Vagina (tissue), 2 donors: ENCODE measurements at regions not wholly inside any gene's neighbourhood (a gene's known extent, or its start where the extent isn't known, plus 50 kb on each side); places are given as distances from the start of the nearest gene placed in this dataset.

Source experiments
- DNase-seq, 2 donors: peaks; one replicate each; pipeline ENCODE4 v3.0.0-alpha.2; 2017; ENCODE audit errors: extremely low spot score in 2 of 2
- H3K27ac ChIP-seq: fragments of 200-600 bp; sonication (generic); one replicate; pipeline ENCODE4 v1.5.1; 2019
- H3K27me3 ChIP-seq: fragments of 200-600 bp; sonication (generic); one replicate; pipeline ENCODE4 v1.5.1; 2019
- H3K36me3 ChIP-seq, 2 donors: fragments of 200-600 bp; sonication (generic); one replicate each; pipeline ENCODE4 v1.5.1; 2017 to 2019
- H3K4me1 ChIP-seq: fragments of 200-600 bp; sonication (generic); one replicate; pipeline ENCODE4 v1.5.1; 2019
- H3K4me3 ChIP-seq, 2 donors: fragments of 200-600 bp; sonication (generic); 1 replicate in 1 of 2; 2 replicates in 1 of 2; pipeline ENCODE4 v1.5.1; 2016 to 2019
- H3K9me3 ChIP-seq: fragments of 200-600 bp; sonication (generic); one replicate; pipeline ENCODE4 v1.5.1; 2019
- CTCF ChIP-seq, 3 experiments: fragments of 450-650 bp in 2 of 3; fragments of 200-600 bp in 1 of 3; sonication (generic) in 1 of 3; IDR thresholded peaks; one replicate each; pipeline ENCODE4 v1.5.1; 2017 to 2019; ENCODE audit warnings: antibody characterized with exemption in 3 of 3, mild to moderate bottlenecking in 2 of 3, moderate library complexity in 2 of 3
- POLR2A ChIP-seq, 2 donors: fragments of 450-650 bp; IDR thresholded peaks; one replicate each; pipeline ENCODE4 v1.6.1; 2017; ENCODE audit warnings: antibody characterized with exemption in 2 of 2, mild to moderate bottlenecking in 2 of 2, moderate library complexity in 2 of 2
- POLR2AphosphoS5 ChIP-seq, 2 donors: sonication (generic); formaldehyde crosslinking; IDR thresholded peaks; one replicate each; pipeline ENCODE4 v1.9.0; 2017; ENCODE audit warnings: antibody characterized with exemption in 2 of 2, mild to moderate bottlenecking in 2 of 2, low read depth in 1 of 2; ENCODE audit not compliant: insufficient read depth in 1 of 2
- intact Hi-C: fragments of 100-400 bp; cut with DNase I; formaldehyde crosslinking; loops from one replicate; pipeline ENCODE4 v1.15.1; 2023

GRCh38 chr7:42332605-42333222 is 95.7 kb upstream of the GLI3 start:
- Histone ChIP-seq H3K27me3 (no peaks in the 10 kb centered on the region), H3K27ac (no peak overlapping the region), H3K4me3 (no peak overlapping the region), H3K9me3 (peaks cover 6% of the 10 kb centered on the region), H3K4me1 (no peaks in the 10 kb centered on the region), H3K36me3 (no peaks in the 10 kb centered on the region)
- intact Hi-C loops = no loop called here
- DNase-seq = no peak
- TF ChIP-seq POLR2AphosphoS5 (IDR thresholded peaks at IDR 0.05; ENCODE audit: insufficient read depth in 1 of 2, low read depth in 1 of 2) = no peak
- TF ChIP-seq CTCF (IDR thresholded peaks at IDR 0.05) = no peak
- no peak for TF ChIP-seq POLR2A (IDR thresholded peaks at IDR 0.05)

GRCh38 chr7:42319631-42320030 is 82.6 kb upstream of the GLI3 start:
- no peaks in the 10 kb centered on the region for H3K27me3 ChIP-seq
- intact Hi-C loops = no loop called here
- no peak for DNase-seq
- H3K9me3 ChIP-seq = no peaks in the 10 kb centered on the region
- TF ChIP-seq CTCF (IDR thresholded peaks at IDR 0.05) (no peak), POLR2AphosphoS5 (IDR thresholded peaks at IDR 0.05; ENCODE audit: insufficient read depth in 1 of 2, low read depth in 1 of 2) (no peak), POLR2A (IDR thresholded peaks at IDR 0.05) (no peak)
- H3K36me3 ChIP-seq = no peaks in the 10 kb centered on the region
- no peak overlapping the region for H3K27ac ChIP-seq
- no peaks in the 10 kb centered on the region for H3K4me1 ChIP-seq
- no peak overlapping the region for H3K4me3 ChIP-seq

DNA sequence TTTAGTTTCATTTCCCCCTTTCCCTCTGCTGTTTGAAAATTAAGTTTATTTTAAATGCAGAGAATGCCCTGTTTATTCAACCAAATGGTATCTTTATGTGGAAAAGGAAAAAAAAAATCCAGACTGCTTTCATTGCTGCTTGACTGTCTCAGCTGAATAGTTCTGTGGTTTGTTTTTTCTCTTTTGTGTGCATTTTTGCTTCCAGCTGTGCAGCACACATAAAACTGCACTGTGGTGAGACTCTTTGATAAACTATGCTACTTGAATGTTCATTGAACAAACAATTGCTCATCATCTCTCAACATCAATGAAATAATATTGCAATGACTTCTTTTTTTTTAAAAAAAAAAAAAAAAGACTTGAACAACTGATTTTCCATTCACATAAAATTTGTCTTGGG is 78.6 kb upstream of the GLI3 start:
- TF ChIP-seq CTCF (IDR thresholded peaks at IDR 0.05) (no peak), POLR2A (IDR thresholded peaks at IDR 0.05) (no peak), POLR2AphosphoS5 (IDR thresholded peaks at IDR 0.05; ENCODE audit: insufficient read depth in 1 of 2, low read depth in 1 of 2) (no peak)
- intact Hi-C loops = no loop called here
- H3K27ac ChIP-seq = no peak overlapping the region

GRCh38 chr7:42315103-42315502 is 78.1 kb upstream of the GLI3 start:
- TF ChIP-seq CTCF (IDR thresholded peaks at IDR 0.05) (no peak), POLR2AphosphoS5 (IDR thresholded peaks at IDR 0.05; ENCODE audit: insufficient read depth in 1 of 2, low read depth in 1 of 2) (no peak)
- intact Hi-C loops = no loop called here
- Histone ChIP-seq H3K27ac (no peak overlapping the region), H3K4me3 (no peak overlapping the region), H3K4me1 (no peaks in the 10 kb centered on the region), H3K27me3 (no peaks in the 10 kb centered on the region), H3K9me3 (no peaks in the 10 kb centered on the region), H3K36me3 (no peaks in the 10 kb centered on the region)
- no peak for DNase-seq

More for the DNA sequence above, 78.6 kb upstream of the GLI3 start:
- no peak overlapping the region for H3K4me3 ChIP-seq
- H3K27me3 ChIP-seq = no peaks in the 10 kb centered on the region
- H3K36me3 ChIP-seq = no peaks in the 10 kb centered on the region
- no peaks in the 10 kb centered on the region for H3K9me3 ChIP-seq
- no peaks in the 10 kb centered on the region for H3K4me1 ChIP-seq
- DNase-seq = no peak

DNA sequence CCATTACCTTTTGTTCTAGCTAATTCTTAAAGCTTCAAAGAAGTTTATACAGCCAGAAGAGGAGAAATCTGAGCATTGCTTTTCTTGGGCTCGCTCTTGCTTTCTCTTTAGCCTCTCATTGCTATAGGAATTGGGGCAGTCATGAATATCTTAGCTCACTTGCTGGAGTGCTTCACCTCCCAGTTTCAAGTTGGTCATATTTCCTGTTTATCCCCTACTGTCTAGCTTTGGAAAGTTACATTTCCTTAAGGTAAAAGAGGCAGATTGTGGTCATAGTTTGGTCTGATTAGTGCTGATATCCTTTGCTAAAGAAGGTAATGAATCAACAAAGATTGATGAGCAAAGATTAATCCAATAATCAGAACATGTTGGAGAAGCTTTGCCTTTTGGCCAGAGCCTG is 77.7 kb upstream of the GLI3 start:
- Histone ChIP-seq H3K36me3 (no peaks in the 10 kb centered on the region), H3K27me3 (no peaks in the 10 kb centered on the region), H3K4me3 (no peak overlapping the region), H3K4me1 (no peaks in the 10 kb centered on the region), H3K27ac (no peak overlapping the region), H3K9me3 (no peaks in the 10 kb centered on the region)
- DNase-seq = no peak
- no peak for TF ChIP-seq POLR2AphosphoS5 (IDR thresholded peaks at IDR 0.05; ENCODE audit: insufficient read depth in 1 of 2, low read depth in 1 of 2)
- no peak for TF ChIP-seq POLR2A (IDR thresholded peaks at IDR 0.05)
- no peak for TF ChIP-seq CTCF (IDR thresholded peaks at IDR 0.05)
- intact Hi-C loops = no loop called here
